NT2/D1 (cell line): ENCODE measurements at regions not wholly inside any gene's neighbourhood (a gene's known extent, or its start where the extent isn't known, plus 50 kb on each side); places are given as distances from the start of the nearest gene placed in this dataset.
A peak's percentile ranks its signal among the peaks of the same experiment; 100 is the strongest.

Experiments used
- DNase-seq: peaks from one replicate; pipeline ENCODE4 v3.0.0-alpha.2; 2011; ENCODE audit warnings: low read depth, low spot score
- H3K27me3 ChIP-seq: 2 replicates; pipeline ENCODE4 v1.6.0; 2011; ENCODE audit warnings: mild to moderate bottlenecking; ENCODE audit not compliant: insufficient read length, insufficient read depth
- H3K36me3 ChIP-seq: 2 replicates; pipeline ENCODE4 v1.6.1; 2011; ENCODE audit warnings: mild to moderate bottlenecking, low read length, mixed read lengths; ENCODE audit not compliant: insufficient read depth, insufficient read length
- H3K4me1 ChIP-seq: 2 replicates; pipeline ENCODE4 v1.5.1; 2011; ENCODE audit not compliant: insufficient read depth, insufficient read length
- H3K4me3 ChIP-seq: 2 replicates; pipeline ENCODE4 v1.5.1; 2011; ENCODE audit warnings: low read depth; ENCODE audit not compliant: insufficient read length
- H3K9ac ChIP-seq: 2 replicates; pipeline ENCODE4 v1.6.0; 2011; ENCODE audit warnings: low read depth; ENCODE audit not compliant: insufficient read length
- H3K9me3 ChIP-seq: 2 replicates; pipeline ENCODE4 v1.5.1; 2011; ENCODE audit warnings: mild to moderate bottlenecking, low read length; ENCODE audit not compliant: insufficient read depth
- SUZ12 ChIP-seq: IDR thresholded peaks from 2 replicates; pipeline ENCODE4 v1.6.1; 2011; ENCODE audit not compliant: insufficient read length, insufficient read depth; ENCODE audit errors: extremely low read depth
- YY1 ChIP-seq: IDR thresholded peaks from 2 replicates; pipeline ENCODE4 v1.6.1; 2011; ENCODE audit not compliant: insufficient read length, insufficient read depth
- ZNF274 ChIP-seq: IDR thresholded peaks from 2 replicates; pipeline ENCODE4 v1.6.1; 2011; ENCODE audit warnings: mild to moderate bottlenecking, low read depth, low read length

DNA sequence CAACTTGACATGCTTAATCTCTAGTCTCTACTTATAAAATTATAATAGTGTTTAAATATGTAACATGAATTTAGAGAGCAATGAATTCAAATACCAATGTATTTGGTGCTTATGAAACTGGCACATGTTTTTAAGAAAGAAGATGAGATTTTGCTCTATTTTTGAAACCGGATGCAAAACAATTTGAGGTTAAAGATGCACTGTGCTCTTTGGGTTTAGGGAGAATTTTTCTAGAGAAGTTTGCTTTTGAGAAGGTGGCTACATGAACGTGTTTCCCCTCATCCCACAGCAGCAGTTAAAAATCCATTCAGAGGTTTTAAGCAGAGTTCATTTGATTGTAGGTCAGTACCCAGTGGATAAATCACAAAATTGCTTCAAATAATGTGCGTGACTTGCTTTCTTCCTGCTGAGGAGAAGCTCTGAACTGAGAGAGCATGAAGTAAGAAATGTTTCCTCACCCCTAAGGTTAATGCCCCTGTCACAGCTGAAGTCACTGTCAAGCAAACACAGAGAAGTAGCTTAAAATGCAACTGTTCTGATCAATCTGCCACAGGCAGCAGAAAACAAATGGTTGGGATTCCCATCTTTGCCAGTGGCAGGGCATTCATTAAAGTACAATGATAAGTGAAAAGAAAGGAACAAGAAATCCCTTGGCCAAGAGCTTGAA, 241.9 kb upstream of the SYT1 start:
- no peak for DNase-seq
- Histone ChIP-seq H3K36me3 (no peaks in the 10 kb centered on the region), H3K9ac (no peak overlapping the region), H3K4me3 (no peak overlapping the region), H3K27me3 (no peaks in the 10 kb centered on the region), H3K4me1 (no peaks in the 10 kb centered on the region), H3K9me3 (no peaks in the 10 kb centered on the region)
- no peak for TF ChIP-seq YY1
- TF ChIP-seq ZNF274 = no peak
- TF ChIP-seq SUZ12 = no peak

GRCh38 chr12:78628491-78629100, 236.0 kb upstream of the SYT1 start:
- Histone ChIP-seq H3K4me1 (no peaks in the 10 kb centered on the region), H3K4me3 (no peak overlapping the region), H3K27me3 (no peaks in the 10 kb centered on the region), H3K9ac (no peak overlapping the region), H3K36me3 (no peaks in the 10 kb centered on the region), H3K9me3 (peaks cover 16% of the 10 kb centered on the region; the same call in 1 of the 2 replicates)
- TF ChIP-seq SUZ12 (no peak), YY1 (no peak), ZNF274 (no peak)
- no peak for DNase-seq

DNA sequence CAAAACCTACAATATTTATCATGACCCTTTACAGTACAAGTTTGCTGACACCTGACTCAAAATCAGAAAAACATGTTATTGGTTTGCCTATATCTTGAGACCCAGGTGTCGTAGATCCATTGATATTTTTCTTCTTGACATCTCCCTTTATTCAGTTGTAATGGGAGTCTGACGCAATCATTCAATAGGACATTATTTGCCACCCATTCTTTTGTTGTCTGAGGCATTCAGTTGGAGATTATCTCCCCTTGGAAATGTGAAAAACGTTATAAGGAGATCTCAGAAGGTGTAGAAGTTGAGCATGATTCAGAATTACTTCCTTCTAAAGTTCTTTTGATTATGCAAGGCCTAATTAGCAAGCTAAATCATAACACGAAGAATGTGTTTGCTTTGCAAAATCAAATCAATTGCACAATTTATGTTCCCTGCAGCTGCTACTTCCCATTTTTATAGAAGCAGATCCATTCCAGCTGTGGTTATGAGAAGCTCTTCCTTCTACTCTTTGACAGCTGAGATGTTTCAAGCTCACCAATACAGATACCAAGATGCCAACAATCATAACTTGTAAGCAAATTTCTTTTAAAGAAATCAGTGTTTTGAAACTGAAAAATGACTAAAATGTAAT, 228.2 kb upstream of the SYT1 start:
- DNase-seq = no peak
- Histone ChIP-seq H3K9ac (no peak overlapping the region), H3K9me3 (0 out of 2 replicates have a peak, but pooled peaks cover 5% of the 10 kb centered on the region), H3K27me3 (peaks cover 25% of the 10 kb centered on the region), H3K36me3 (no peaks in the 10 kb centered on the region), H3K4me3 (no peak overlapping the region), H3K4me1 (no peaks in the 10 kb centered on the region)
- no peak for TF ChIP-seq ZNF274
- no peak for TF ChIP-seq YY1
- TF ChIP-seq SUZ12 = no peak

DNA sequence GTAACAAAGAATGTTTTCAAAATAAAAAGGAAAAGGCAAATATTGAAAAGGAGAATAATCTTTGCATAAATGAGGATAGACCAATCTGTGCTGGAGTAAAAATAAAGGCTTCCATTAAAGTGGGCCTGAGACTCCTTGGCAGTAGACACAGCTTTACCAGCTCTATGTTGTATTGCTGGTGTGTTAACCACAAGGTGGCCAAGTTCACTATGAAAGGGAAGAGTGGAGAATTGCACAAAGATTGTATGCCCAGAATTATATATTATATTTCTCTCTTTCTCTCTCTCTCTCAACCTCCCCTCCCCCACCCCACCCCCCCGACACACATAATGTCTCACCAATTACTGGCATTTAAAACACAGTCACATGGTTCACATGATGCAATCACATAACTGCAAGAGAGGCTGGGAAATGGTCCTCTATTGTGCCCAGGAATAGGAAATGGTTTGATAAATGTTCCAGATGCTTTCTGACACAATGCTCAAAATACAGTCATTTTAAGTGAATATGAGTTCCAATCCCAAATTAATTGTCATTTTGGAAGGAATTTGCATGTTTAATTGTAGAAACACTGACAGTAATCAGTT, 222.6 kb upstream of the SYT1 start:
- no peak overlapping the region for H3K4me3 ChIP-seq
- DNase-seq = no peak

DNA sequence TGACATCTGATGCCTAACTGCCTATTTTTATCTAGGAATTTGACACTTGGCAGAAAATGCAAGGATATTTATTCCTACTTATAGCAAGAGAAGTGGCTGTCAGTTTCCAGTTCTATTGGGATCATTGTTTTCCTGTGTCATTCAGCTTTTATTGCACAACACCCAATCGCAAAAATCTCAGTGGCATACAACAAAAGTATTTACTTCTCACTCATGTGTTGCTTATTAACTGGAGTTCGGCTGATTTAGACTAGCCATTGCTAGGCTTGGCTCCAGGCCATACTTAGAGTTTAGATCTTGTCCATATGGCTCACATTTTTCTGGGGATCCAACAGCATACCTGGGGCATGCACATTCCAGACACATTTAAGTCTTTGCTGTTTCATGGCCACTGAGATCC, 218.6 kb upstream of the SYT1 start:
- DNase-seq = no peak
- Histone ChIP-seq H3K9me3 (peaks cover 24% of the 10 kb centered on the region), H3K27me3 (peaks cover 83% of the 10 kb centered on the region), H3K36me3 (no peaks in the 10 kb centered on the region), H3K4me3 (no peak overlapping the region), H3K9ac (no peak overlapping the region), H3K4me1 (no peaks in the 10 kb centered on the region)
- TF ChIP-seq YY1 (no peak), SUZ12 (no peak), ZNF274 (no peak)

More for the DNA sequence above, 222.6 kb upstream of the SYT1 start:
- H3K9ac ChIP-seq = no peak overlapping the region
- peaks cover 74% of the 10 kb centered on the region for H3K27me3 ChIP-seq
- TF ChIP-seq ZNF274 (no peak), YY1 (no peak), SUZ12 (no peak)
- H3K36me3 ChIP-seq = no peaks in the 10 kb centered on the region
- H3K9me3 ChIP-seq = no peaks in the 10 kb centered on the region
- H3K4me1 ChIP-seq = no peaks in the 10 kb centered on the region

- no peaks in the 10 kb centered on the region for H3K36me3 ChIP-seq
- H3K9me3 ChIP-seq = peaks cover 28% of the 10 kb centered on the region
- H3K27me3 ChIP-seq = peaks cover 87% of the 10 kb centered on the region
- TF ChIP-seq YY1 (no peak), ZNF274 (no peak), SUZ12 (no peak)
- no peak overlapping the region for H3K9ac ChIP-seq
- no peak overlapping the region for H3K4me3 ChIP-seq
- no peaks in the 10 kb centered on the region for H3K4me1 ChIP-seq
- peak; percentile 80 for DNase-seq
Measured at GRCh38 chr12:78651755-78652154, 212.8 kb upstream of the SYT1 start.

DNA sequence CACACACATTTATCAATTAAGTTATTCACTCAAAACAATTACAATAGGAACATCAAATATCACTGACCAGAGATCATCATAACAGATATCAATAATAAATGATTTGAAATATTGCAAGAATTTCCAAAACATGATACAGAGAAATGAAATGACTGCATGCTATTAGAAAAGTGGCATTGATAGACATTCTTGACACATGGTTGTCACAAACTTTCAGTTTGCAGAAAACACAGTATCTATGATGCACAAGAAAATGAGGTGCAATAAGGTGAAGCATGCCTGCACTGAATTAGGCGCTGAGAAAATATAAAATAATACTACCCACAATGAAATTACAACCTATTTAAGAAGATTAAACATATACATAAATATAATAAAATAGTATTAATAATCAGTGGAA, 198.0 kb upstream of the SYT1 start:
- TF ChIP-seq ZNF274 (no peak), YY1 (no peak), SUZ12 (no peak)
- no peaks in the 10 kb centered on the region for H3K4me1 ChIP-seq
- H3K27me3 ChIP-seq = peaks cover 65% of the 10 kb centered on the region
- H3K9ac ChIP-seq = no peak overlapping the region
- H3K36me3 ChIP-seq = no peaks in the 10 kb centered on the region
- no peak for DNase-seq
- no peaks in the 10 kb centered on the region for H3K9me3 ChIP-seq
- H3K4me3 ChIP-seq = no peak overlapping the region
